OCI-LY1 (cell line): ENCODE measurements at regions not wholly inside any gene's neighbourhood (a gene's known extent, or its start where the extent isn't known, plus 50 kb on each side); places are given as distances from the start of the nearest gene placed in this dataset.

Experiments used
- EZH2 ChIP-seq: fragments of 200-600 bp; sonication (generic), shearing (Covaris generic); IDR thresholded peaks from 2 replicates; pipeline ENCODE4 v1.8.0; 2017; ENCODE audit warnings: borderline replicate concordance, mixed run types, mild to moderate bottlenecking, antibody characterized with exemption, low read length, moderate library complexity, mixed read lengths
- TF ChIP-seq, protein P1 (sequence below): fragments of 200-600 bp; sonication (generic), shearing (Covaris generic); IDR thresholded peaks from 2 replicates; pipeline ENCODE4 v1.5.1; 2017; ENCODE audit warnings: mild to moderate bottlenecking, antibody characterized with exemption, low read length, moderate library complexity, mixed read lengths

DNA sequence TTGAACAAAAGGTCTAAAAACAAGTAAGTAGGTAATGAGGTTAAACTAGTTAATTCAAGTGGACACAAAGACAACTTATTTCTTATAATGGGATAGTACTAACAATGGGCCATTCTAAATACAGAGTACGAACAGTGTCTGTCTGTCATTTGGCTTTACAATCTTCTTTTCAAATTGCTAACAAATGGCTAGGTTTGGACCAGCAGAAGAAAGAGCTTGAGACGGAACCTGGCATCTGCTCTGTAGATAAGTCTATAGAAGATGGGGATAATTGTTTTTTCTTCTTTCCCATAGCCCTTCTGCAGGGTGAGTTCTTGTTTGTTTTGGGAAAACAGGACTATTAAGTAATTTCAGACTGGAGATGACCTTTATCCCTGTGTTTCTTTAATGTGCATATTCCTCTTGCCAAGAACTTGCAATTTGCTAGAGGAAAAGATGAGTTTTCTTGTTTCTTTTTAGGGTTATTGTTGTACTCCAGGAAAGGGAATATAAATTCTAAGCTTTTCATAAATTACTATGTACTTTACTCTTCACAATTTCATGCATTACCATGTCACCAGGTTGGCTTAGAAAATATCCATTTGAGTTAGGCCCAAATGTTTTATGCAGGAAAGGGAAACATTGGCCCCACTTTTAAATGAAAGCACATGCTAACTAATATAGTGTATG, 500.5 kb upstream of the SYT4 start:
- TF ChIP-seq EZH2: no peak
- TF ChIP-seq, protein P1, sequence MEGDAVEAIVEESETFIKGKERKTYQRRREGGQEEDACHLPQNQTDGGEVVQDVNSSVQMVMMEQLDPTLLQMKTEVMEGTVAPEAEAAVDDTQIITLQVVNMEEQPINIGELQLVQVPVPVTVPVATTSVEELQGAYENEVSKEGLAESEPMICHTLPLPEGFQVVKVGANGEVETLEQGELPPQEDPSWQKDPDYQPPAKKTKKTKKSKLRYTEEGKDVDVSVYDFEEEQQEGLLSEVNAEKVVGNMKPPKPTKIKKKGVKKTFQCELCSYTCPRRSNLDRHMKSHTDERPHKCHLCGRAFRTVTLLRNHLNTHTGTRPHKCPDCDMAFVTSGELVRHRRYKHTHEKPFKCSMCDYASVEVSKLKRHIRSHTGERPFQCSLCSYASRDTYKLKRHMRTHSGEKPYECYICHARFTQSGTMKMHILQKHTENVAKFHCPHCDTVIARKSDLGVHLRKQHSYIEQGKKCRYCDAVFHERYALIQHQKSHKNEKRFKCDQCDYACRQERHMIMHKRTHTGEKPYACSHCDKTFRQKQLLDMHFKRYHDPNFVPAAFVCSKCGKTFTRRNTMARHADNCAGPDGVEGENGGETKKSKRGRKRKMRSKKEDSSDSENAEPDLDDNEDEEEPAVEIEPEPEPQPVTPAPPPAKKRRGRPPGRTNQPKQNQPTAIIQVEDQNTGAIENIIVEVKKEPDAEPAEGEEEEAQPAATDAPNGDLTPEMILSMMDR: no peak
